K562 (cell line): ENCODE measurements at regions not wholly inside any gene's neighbourhood (a gene's known extent, or its start where the extent isn't known, plus 50 kb on each side); places are given as distances from the start of the nearest gene placed in this dataset.

ENCODE experiments used
- CHD2 ChIP-seq: IDR thresholded peaks from 2 replicates; pipeline ENCODE4 v1.6.1; 2011; ENCODE audit warnings: low read depth, low read length
- ESRRA ChIP-seq: fragments of 450-650 bp; IDR thresholded peaks from 2 replicates; pipeline ENCODE4 v1.6.1; 2014; ENCODE audit warnings: low read depth, mild to moderate bottlenecking, moderate library complexity, borderline replicate concordance
- FIP1L1 ChIP-seq: fragments of 200-400 bp; formaldehyde crosslinking; IDR thresholded peaks from 2 replicates; pipeline ENCODE4 v1.6.1; 2018; ENCODE audit warnings: mild to moderate bottlenecking, low read depth, low read length; ENCODE audit not compliant: poor library complexity, severe bottlenecking
- GATAD2B ChIP-seq: fragments of 450-650 bp; IDR thresholded peaks from 2 replicates; pipeline ENCODE4 v1.6.1; 2017; ENCODE audit warnings: mild to moderate bottlenecking, borderline replicate concordance
- HNRNPK ChIP-seq: fragments of 200-400 bp; formaldehyde crosslinking; IDR thresholded peaks from one replicate; pipeline ENCODE4 v1.6.1; 2018; ENCODE audit warnings: mild to moderate bottlenecking, low read depth, low read length; ENCODE audit not compliant: poor library complexity, severe bottlenecking
- JUND ChIP-seq, 2 experiments: IDR thresholded peaks; 2 replicates in 1 of 2; 3 replicates in 1 of 2; pipeline ENCODE4 v1.6.1; 2011; ENCODE audit warnings: borderline replicate concordance in 2 of 2, low read depth in 2 of 2, low read length in 2 of 2, improper control_type of control experiment in 1 of 2, missing biosample characterization in 1 of 2, missing genetic modification characterization in 1 of 2, missing genetic modification reagents in 1 of 2
- NR2C2 ChIP-seq, 2 experiments: fragments of 200-800 bp in 1 of 2; sonication (Bioruptor generic) in 1 of 2; sonication (generic) in 1 of 2; formaldehyde crosslinking in 1 of 2; IDR thresholded peaks; 2 replicates each; pipeline versions ENCODE4 v1.6.1 to v1.8.0; 2016 to 2022; ENCODE audit warnings: mild to moderate bottlenecking in 1 of 2, missing compliant biosample characterization in 1 of 2, missing genetic modification characterization in 1 of 2, missing genetic modification reagents in 1 of 2
- POLR2AphosphoS2 ChIP-seq: IDR thresholded peaks from 2 replicates; pipeline ENCODE4 v1.6.1; 2012; ENCODE audit warnings: low read length, improper control_type of control experiment
- RAD21 ChIP-seq, 2 experiments: fragments of 250-450 bp in 1 of 2; fragments of 450-650 bp in 1 of 2; sonication (Bioruptor Pico) in 1 of 2; formaldehyde crosslinking in 1 of 2; IDR thresholded peaks in 1 of 2; conservative IDR thresholded peaks in 1 of 2; 2 replicates each; pipeline versions ENCODE4 v1.4.0 to v1.8.0; 2020 to 2022; ENCODE audit warnings: mild to moderate bottlenecking in 2 of 2, moderate library complexity in 1 of 2
- SMAD1 ChIP-seq: fragments of 150-350 bp; IDR thresholded peaks from 2 replicates; pipeline ENCODE4 v1.6.1; 2014; ENCODE audit warnings: low read length, low read depth; ENCODE audit not compliant: partially characterized antibody
- ZNF395 ChIP-seq: fragments of 200-800 bp; sonication (Bioruptor generic); IDR thresholded peaks from 2 replicates; pipeline ENCODE4 v1.6.1; 2017; ENCODE audit warnings: missing genetic modification characterization, missing compliant biosample characterization
- ZNF518B ChIP-seq: fragments of 250-450 bp; sonication (Bioruptor Pico); IDR thresholded peaks from 2 replicates; pipeline ENCODE4 v1.5.0; 2021; ENCODE audit warnings: mild to moderate bottlenecking, moderate library complexity

- TF ChIP-seq ZNF518B (CRISPR knock-in tag): no peak
- TF ChIP-seq HNRNPK: no peak
- TF ChIP-seq POLR2AphosphoS2: no peak
- no peak for TF ChIP-seq ZNF395 (CRISPR knock-in tag)
- TF ChIP-seq RAD21 (CRISPR knock-in tag; conservative IDR thresholded peaks at IDR 0.05 in 1 of 2, IDR thresholded peaks at IDR 0.05 in 1 of 2): no peak
- TF ChIP-seq CHD2: no peak
- TF ChIP-seq GATAD2B: no peak
- no peak for TF ChIP-seq NR2C2 (CRISPR knock-in tag; IDR thresholded peaks at IDR 0.05)
- TF ChIP-seq NR2C2 (tag; IDR thresholded peaks at IDR 0.05): no peak
- TF ChIP-seq JUND (IDR thresholded peaks at IDR 0.05; ENCODE audit: borderline replicate concordance, low read depth, low read length): no peak
- no peak for TF ChIP-seq JUND (tag; IDR thresholded peaks at IDR 0.05; ENCODE audit: borderline replicate concordance, low read depth, low read length)
- TF ChIP-seq ESRRA: no peak
- TF ChIP-seq SMAD1: no peak
- TF ChIP-seq FIP1L1: no peak
Observed at GRCh38 chr7:18289788-18290187, 205.8 kb upstream of the HDAC9 start (continued).
